ENCODE measurements at regions not wholly inside any gene's neighbourhood (a gene's known extent, or its start where the extent isn't known, plus 50 kb on each side); places are given as distances from the start of the nearest gene placed in this dataset.

DNA sequence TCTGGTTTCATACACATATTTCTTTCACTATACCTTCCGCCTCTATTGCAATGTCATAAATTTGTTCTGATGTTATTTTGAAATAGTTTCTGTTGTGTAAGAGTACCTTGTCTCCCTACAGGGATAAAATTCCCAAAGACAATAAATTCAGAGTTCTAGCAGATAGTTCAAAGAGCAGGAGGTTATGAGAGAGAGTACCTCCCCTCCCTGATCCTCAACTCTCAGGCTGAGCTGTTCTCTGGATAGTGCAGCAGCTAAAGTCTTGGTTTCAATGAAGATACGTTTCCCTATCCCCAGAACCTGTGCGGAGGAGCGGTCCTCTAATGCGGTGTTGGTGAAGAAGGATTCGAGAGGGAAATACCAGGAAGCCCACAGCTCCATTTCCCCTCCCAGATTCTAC, 190.2 kb upstream of the CPHXL start:
- H3K27ac ChIP-seq (ENCODE audit: low read length), result no peak overlapping the region
- H3K4me2 ChIP-seq (ENCODE audit: low read length), result no peak overlapping the region
- no peaks in the 10 kb centered on the region for H3K79me2 ChIP-seq (replicated peaks; ENCODE audit: insufficient read depth, low read length)
- no peaks in the 10 kb centered on the region for H4K20me1 ChIP-seq (ENCODE audit: insufficient read depth)
- H3K9ac ChIP-seq (ENCODE audit: low read length), result no peak overlapping the region
- H3K9me2 ChIP-seq (ENCODE audit: insufficient read depth, low read length), result no peaks in the 10 kb centered on the region
- TF ChIP-seq MXI1 (conservative IDR thresholded peaks at IDR 0.05; ENCODE audit: poor library complexity, severe bottlenecking), result no peak
- no peak for TF ChIP-seq EZH2 (IDR thresholded peaks at IDR 0.05; ENCODE audit: borderline replicate concordance, insufficient read depth, low read length, poor library complexity, severe bottlenecking)
- TF ChIP-seq EP300 (conservative IDR thresholded peaks at IDR 0.05; ENCODE audit: poor library complexity, severe bottlenecking), result no peak
- no peak for TF ChIP-seq REST (IDR thresholded peaks at IDR 0.05; ENCODE audit: borderline replicate concordance)
- TF ChIP-seq RAD21 (conservative IDR thresholded peaks at IDR 0.05), result no peak
- H3K4me3 ChIP-seq (ENCODE audit: low read length), result no peak overlapping the region
- H3K9me3 ChIP-seq (ENCODE audit: low read length), result no peaks in the 10 kb centered on the region
- no peaks in the 10 kb centered on the region for H3K27me3 ChIP-seq (ENCODE audit: insufficient read depth, low read depth, low read length)
- no peaks in the 10 kb centered on the region for H3K36me3 ChIP-seq (ENCODE audit: insufficient read depth, low read length)
- H2AFZ ChIP-seq (ENCODE audit: low read depth, low read length), result no peak overlapping the region
- H3F3A ChIP-seq (ENCODE audit: insufficient read depth, low read length, poor library complexity, severe bottlenecking), result no peaks in the 10 kb centered on the region

GRCh38 chr16:75918109-75918508, 191.8 kb upstream of the CPHXL start:
- no peaks in the 10 kb centered on the region for H3K9me2 ChIP-seq (ENCODE audit: insufficient read depth, low read length)
- H3K36me3 ChIP-seq (ENCODE audit: insufficient read depth, low read length), result no peaks in the 10 kb centered on the region
- H3K4me3 ChIP-seq (ENCODE audit: low read length), result no peak overlapping the region
- no peaks in the 10 kb centered on the region for H3K79me2 ChIP-seq (replicated peaks; ENCODE audit: insufficient read depth, low read length)
- no peaks in the 10 kb centered on the region for H4K20me1 ChIP-seq (ENCODE audit: insufficient read depth)
- H3K9me3 ChIP-seq (ENCODE audit: low read length), result no peaks in the 10 kb centered on the region
- no peak overlapping the region for H3K27ac ChIP-seq (ENCODE audit: low read length)
- H3K27me3 ChIP-seq (ENCODE audit: insufficient read depth, low read depth, low read length), result no peaks in the 10 kb centered on the region
- no peak overlapping the region for H3K4me2 ChIP-seq (ENCODE audit: low read length)
- no peaks in the 10 kb centered on the region for H3F3A ChIP-seq (ENCODE audit: insufficient read depth, low read length, poor library complexity, severe bottlenecking)
- H3K9ac ChIP-seq (ENCODE audit: low read length), result no peak overlapping the region
- no peak for TF ChIP-seq EP300 (conservative IDR thresholded peaks at IDR 0.05; ENCODE audit: poor library complexity, severe bottlenecking)
- TF ChIP-seq RAD21 (conservative IDR thresholded peaks at IDR 0.05), result no peak
- no peak overlapping the region for H2AFZ ChIP-seq (ENCODE audit: low read depth, low read length)

- no peak for TF ChIP-seq SMC3 (conservative IDR thresholded peaks at IDR 0.05; ENCODE audit: poor library complexity)
- TF ChIP-seq EP300 (conservative IDR thresholded peaks at IDR 0.05; ENCODE audit: poor library complexity, severe bottlenecking), result no peak
- TF ChIP-seq REST (IDR thresholded peaks at IDR 0.05; ENCODE audit: borderline replicate concordance), result no peak
- no peak for TF ChIP-seq TAF1 (IDR thresholded peaks at IDR 0.05; ENCODE audit: low read depth)
- no peak for TF ChIP-seq MXI1 (conservative IDR thresholded peaks at IDR 0.05; ENCODE audit: poor library complexity, severe bottlenecking)
- TF ChIP-seq, protein P1, sequence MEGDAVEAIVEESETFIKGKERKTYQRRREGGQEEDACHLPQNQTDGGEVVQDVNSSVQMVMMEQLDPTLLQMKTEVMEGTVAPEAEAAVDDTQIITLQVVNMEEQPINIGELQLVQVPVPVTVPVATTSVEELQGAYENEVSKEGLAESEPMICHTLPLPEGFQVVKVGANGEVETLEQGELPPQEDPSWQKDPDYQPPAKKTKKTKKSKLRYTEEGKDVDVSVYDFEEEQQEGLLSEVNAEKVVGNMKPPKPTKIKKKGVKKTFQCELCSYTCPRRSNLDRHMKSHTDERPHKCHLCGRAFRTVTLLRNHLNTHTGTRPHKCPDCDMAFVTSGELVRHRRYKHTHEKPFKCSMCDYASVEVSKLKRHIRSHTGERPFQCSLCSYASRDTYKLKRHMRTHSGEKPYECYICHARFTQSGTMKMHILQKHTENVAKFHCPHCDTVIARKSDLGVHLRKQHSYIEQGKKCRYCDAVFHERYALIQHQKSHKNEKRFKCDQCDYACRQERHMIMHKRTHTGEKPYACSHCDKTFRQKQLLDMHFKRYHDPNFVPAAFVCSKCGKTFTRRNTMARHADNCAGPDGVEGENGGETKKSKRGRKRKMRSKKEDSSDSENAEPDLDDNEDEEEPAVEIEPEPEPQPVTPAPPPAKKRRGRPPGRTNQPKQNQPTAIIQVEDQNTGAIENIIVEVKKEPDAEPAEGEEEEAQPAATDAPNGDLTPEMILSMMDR (IDR thresholded peaks at IDR 0.05; ENCODE audit: poor library complexity, severe bottlenecking), result no peak
- TF ChIP-seq EZH2 (IDR thresholded peaks at IDR 0.05; ENCODE audit: borderline replicate concordance, insufficient read depth, low read length, poor library complexity, severe bottlenecking), result no peak
- no peak for TF ChIP-seq POLR2AphosphoS5 (IDR thresholded peaks at IDR 0.05)
- no peak for TF ChIP-seq RAD21 (conservative IDR thresholded peaks at IDR 0.05)
- H3K27me3 ChIP-seq (ENCODE audit: insufficient read depth, low read depth, low read length), result no peaks in the 10 kb centered on the region
- no peaks in the 10 kb centered on the region for H3F3A ChIP-seq (ENCODE audit: insufficient read depth, low read length, poor library complexity, severe bottlenecking)
- H3K79me2 ChIP-seq (replicated peaks; ENCODE audit: insufficient read depth, low read length), result no peaks in the 10 kb centered on the region
- no peak overlapping the region for H3K9ac ChIP-seq (ENCODE audit: low read length)
- no peak overlapping the region for H3K27ac ChIP-seq (ENCODE audit: low read length)
- H3K4me3 ChIP-seq (ENCODE audit: low read length), result no peak overlapping the region
- no peak overlapping the region for H2AFZ ChIP-seq (ENCODE audit: low read depth, low read length)
- no peaks in the 10 kb centered on the region for H3K9me3 ChIP-seq (ENCODE audit: low read length)
- H3K4me2 ChIP-seq (ENCODE audit: low read length), result no peak overlapping the region
- H3K9me2 ChIP-seq (ENCODE audit: insufficient read depth, low read length), result no peaks in the 10 kb centered on the region
- H3K36me3 ChIP-seq (ENCODE audit: insufficient read depth, low read length), result no peaks in the 10 kb centered on the region
- no peaks in the 10 kb centered on the region for H4K20me1 ChIP-seq (ENCODE audit: insufficient read depth)
These were observed 193.4 kb upstream of the CPHXL start for GRCh38 chr16:75919664-75920063.

All from neural cell (in vitro differentiated cells).